Endothelial cell of umbilical vein (primary cell): ENCODE measurements at regions not wholly inside any gene's neighbourhood (a gene's known extent, or its start where the extent isn't known, plus 50 kb on each side); places are given as distances from the start of the nearest gene placed in this dataset.

Source experiments
- CTCF ChIP-seq, 2 donors: IDR thresholded peaks; 1 replicate in 1 of 2; 2 replicates in 1 of 2; pipeline ENCODE4 v1.5.1; 2011; ENCODE audit warnings: low read length in 2 of 2, mild to moderate bottlenecking in 2 of 2, moderate library complexity in 2 of 2, control low read depth in 1 of 2, inconsistent platforms in 1 of 2, low read depth in 1 of 2; ENCODE audit not compliant: insufficient read depth in 1 of 2; ENCODE audit errors: extremely low read depth in 1 of 2
- EZH2 ChIP-seq: IDR thresholded peaks from 2 replicates; pipeline ENCODE4 v1.6.1; 2012; ENCODE audit warnings: borderline replicate concordance, low read depth, mild to moderate bottlenecking, moderate library complexity, low read length, inconsistent platforms; ENCODE audit not compliant: severe bottlenecking
- FOS ChIP-seq: IDR thresholded peaks from 2 replicates; pipeline ENCODE4 v1.6.1; 2011; ENCODE audit warnings: mild to moderate bottlenecking, low read length, moderate library complexity, borderline replicate concordance; ENCODE audit not compliant: insufficient read depth
- GATA2 ChIP-seq: IDR thresholded peaks from 2 replicates; pipeline ENCODE4 v1.7.0; 2011; ENCODE audit warnings: low read depth, mild to moderate bottlenecking, moderate library complexity, mixed read lengths, low read length; ENCODE audit not compliant: insufficient read length, insufficient read depth
- JUN ChIP-seq: IDR thresholded peaks from 2 replicates; pipeline ENCODE4 v1.6.1; 2011; ENCODE audit warnings: borderline replicate concordance, low read depth; ENCODE audit not compliant: insufficient read length, insufficient read depth
- MAX ChIP-seq: IDR thresholded peaks from 2 replicates; pipeline ENCODE4 v1.6.1; 2011; ENCODE audit not compliant: insufficient read depth, insufficient read length
- POLR2A ChIP-seq: IDR thresholded peaks from 2 replicates; pipeline ENCODE4 v1.6.1; 2012; ENCODE audit warnings: low read depth, mild to moderate bottlenecking, control low read depth, low read length
- POLR2AphosphoS5 ChIP-seq: IDR thresholded peaks from 2 replicates; pipeline ENCODE4 v1.6.1; 2012; ENCODE audit warnings: low read depth, mild to moderate bottlenecking, control low read depth, low read length, moderate library complexity; ENCODE audit not compliant: insufficient read depth

DNA sequence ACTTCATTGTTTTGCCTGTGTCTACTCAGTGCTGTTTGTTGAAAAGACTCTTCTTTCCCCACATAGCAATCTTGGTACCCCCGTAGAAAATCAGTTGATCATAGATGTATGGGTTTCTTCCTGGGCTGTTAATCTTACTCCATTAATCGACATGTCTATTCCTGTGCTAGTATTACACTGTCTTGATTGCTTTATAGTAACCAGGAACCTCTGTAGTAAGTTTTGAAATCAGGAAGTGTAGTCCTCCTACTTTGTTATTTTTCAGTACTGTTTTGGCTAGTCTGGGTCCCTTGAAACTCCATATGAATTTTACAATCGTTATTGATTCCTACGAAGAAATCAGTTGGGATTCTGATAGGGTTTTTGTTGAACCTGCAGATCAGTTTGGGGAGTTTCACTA lies 78.8 kb upstream of the FAM136A start:
- TF ChIP-seq JUN (no peak), POLR2AphosphoS5 (no peak), POLR2A (no peak), CTCF (IDR thresholded peaks at IDR 0.05; ENCODE audit: extremely low read depth in 1 of 2, insufficient read depth in 1 of 2, low read depth in 1 of 2, low read length in 2 of 2) (no peak), EZH2 (no peak), MAX (no peak), GATA2 (no peak), FOS (no peak)
